ENCODE measurements at regions not wholly inside any gene's neighbourhood (a gene's known extent, or its start where the extent isn't known, plus 50 kb on each side); places are given as distances from the start of the nearest gene placed in this dataset.

DNA sequence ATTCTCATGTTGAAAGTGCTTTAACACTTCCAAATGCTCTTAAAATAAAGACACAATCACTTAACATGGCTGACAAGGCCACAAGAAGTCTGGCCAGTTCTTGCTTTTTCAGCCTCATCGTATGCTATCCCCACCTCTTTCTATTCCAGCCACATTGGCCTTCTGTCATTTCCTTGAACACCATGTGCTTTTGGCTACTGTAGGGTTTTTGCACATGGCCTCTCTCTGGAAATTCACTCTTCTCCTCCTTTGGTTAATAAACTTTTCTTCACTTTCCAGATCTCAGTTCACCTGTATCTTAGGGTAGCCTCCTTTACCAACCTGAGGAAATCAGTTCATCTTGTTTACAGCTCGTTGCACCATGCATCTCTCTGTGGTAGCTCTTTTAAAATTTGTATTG lies 450.5 kb upstream of the MEX3C start:
- TF ChIP-seq CTCF (IDR thresholded peaks at IDR 0.05), result no peak

GRCh38 chr18:51649796-51650195 lies 452.3 kb upstream of the MEX3C start:
- TF ChIP-seq CTCF (IDR thresholded peaks at IDR 0.05), result no peak

GRCh38 chr18:51651761-51652160 lies 454.3 kb upstream of the MEX3C start:
- TF ChIP-seq CTCF (IDR thresholded peaks at IDR 0.05), result no peak

DNA sequence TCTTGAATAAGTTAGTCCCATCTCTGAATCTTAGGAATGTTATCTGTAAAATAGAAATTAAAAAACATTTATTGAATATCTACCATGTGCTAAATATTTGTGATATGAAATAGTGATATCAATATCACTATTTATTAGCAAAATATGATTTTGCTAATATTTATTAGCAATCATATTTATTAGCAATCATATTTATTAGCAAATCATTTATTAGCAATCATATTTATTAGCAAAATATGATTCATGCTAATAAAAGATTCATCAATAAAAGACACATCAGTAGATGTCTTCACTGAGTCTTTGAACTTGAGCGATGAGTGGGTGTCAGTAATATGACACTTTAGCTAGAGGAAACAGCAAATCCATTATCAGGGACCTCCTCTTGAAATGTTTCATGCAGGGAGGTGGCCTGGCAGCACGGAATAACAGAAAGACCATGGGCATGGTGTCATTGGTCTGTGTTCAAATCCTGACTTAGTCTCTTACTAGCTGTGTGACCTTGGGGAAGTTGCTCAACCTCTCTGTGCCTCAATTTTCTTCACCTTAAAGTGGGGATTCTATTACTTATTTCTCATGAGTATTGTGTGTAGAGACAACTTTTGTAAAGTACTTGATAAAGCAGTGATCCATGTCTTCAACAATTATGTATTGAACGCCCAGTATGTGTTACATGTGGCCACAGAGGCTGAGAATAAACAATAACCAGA lies 456.2 kb upstream of the MEX3C start:
- no peak for TF ChIP-seq CTCF (IDR thresholded peaks at IDR 0.05)

DNA sequence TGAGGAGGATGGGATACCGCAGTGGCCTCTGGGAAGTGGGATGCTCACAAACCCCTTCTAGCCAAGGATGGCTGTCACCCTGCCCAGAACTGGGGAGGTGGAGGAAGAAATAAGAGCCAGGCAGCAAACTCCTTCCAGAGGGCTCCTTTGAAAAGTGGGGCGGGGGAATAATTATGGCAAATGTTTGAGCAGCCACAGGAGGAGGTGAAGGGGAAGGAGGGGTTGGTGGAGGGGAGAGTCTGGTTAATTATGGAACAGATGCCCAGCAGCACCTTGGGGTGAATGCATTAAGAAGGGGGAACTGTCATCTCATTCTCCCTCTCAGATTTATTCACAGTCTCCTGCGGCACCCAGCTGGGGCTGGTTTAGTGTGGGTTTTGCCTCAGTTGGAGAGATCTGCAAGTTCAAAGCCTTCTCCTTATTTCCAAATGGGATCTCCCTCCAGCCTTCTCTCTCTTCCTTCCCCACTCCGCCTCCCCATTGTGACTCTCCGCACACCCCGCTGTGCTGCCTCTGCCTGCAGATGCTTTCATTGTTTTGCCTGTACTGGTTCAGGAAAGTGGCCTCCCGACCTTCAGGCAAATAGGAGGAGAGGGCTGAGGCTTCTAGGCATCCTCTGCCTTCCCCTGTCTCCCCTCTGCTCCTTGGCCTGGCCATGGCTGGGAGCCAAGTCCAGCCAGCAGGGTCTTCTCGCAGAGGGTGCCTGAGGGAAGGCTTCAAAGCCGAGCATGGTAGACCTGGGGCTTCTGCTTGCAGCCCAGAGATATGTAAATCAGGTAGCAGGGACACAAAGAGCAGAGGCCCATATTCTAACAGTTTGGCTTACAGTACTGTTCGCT lies 457.2 kb upstream of the MEX3C start:
- TF ChIP-seq CTCF (IDR thresholded peaks at IDR 0.05), result no peak

DNA sequence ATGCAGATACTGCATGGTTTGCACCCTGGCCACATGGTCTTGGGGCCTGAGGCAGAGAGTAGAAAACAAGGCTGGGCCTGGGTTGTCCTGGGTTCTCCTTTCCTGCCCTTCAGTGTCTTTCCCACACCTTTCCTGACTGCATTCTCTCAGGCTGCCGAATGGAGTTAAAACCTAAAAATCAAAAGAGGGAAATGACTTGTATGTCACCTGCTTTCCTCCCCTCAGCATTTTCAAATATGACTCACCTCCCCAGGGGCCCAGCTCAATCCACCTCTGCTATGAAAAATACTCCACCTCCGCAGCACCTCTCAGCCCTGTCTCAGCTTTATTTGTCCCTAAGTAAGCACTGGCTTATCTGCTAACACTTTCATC lies 457.8 kb upstream of the MEX3C start:
- no peak for TF ChIP-seq CTCF (IDR thresholded peaks at IDR 0.05)

DNA sequence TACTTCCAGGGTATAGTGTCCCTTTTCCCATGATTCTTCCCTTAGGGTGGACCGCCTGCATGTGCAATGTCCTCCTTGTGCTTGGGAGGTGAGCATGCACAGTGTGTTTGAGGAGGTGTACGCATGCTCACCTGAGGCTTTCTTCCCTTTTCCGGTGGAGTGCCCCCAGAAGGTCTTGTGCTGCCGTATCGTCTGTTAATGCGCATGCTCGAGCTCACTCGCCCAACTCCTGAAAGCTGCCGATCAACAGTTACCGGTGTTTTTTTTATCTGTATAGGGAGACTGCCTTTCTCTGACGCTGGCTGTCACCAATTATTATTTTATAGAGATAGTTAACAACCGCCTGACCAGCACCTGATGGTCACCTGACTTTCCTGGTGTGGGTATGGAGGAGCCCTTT lies 458.8 kb upstream of the MEX3C start:
- no peak for TF ChIP-seq CTCF (IDR thresholded peaks at IDR 0.05)

Measured in LNCAP (cell line).